Left ventricle myocardium superior (tissue), 1 donor: ENCODE measurements at regions not wholly inside any gene's neighbourhood (a gene's known extent, or its start where the extent isn't known, plus 50 kb on each side); places are given as distances from the start of the nearest gene placed in this dataset.

ENCODE experiments used
- ATAC-seq: fragments of 200-7000 bp; cut with Tn5 transposase; one replicate; pipeline ENCODE4 v1.9.1; 2020; ENCODE audit warnings: mild to moderate bottlenecking, moderate library complexity
- DNase-seq: peaks from one replicate; pipeline ENCODE4 v3.0.0-alpha.2; 2020
- intact Hi-C: fragments of 100-400 bp; cut with micrococcal nuclease; formaldehyde crosslinking; loops from one replicate; pipeline ENCODE4 v1.11.0; 2022
- donor health status: DM: no; HTN: yes; CAD: no; lungs with severe emphysema.

GRCh38 chr2:117055499-117056375 lies 758.8 kb upstream of the DDX18 start:
- ATAC-seq (no peak), DNase-seq (no peak)
- intact Hi-C loops, result no loop called here

GRCh38 chr2:117056376-117056748 lies 758.1 kb upstream of the DDX18 start:
- DNase-seq, result no peak
- no peak for ATAC-seq
- intact Hi-C loops, result no loop called here

DNA sequence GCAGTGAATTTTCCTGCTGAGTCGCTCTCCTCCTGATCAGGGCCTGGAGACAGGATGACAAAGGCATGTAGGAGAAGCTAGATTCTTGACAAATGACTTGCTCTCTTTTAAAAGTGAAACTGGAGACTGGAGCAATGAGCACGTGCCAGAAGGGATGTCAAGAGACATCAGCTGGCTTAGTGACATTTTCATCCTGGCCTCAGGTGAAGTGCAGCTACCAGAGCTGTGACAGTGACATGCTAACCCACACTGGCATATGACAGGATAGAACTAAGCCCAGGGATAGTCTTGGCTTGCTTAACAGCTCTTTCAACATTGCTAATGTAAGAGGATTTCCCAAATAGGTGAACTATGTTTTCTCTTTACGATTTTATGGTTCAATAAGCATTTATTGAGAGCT lies 757.5 kb upstream of the DDX18 start:
- no peak for ATAC-seq
- intact Hi-C loops, result no loop called here
- no peak for DNase-seq

DNA sequence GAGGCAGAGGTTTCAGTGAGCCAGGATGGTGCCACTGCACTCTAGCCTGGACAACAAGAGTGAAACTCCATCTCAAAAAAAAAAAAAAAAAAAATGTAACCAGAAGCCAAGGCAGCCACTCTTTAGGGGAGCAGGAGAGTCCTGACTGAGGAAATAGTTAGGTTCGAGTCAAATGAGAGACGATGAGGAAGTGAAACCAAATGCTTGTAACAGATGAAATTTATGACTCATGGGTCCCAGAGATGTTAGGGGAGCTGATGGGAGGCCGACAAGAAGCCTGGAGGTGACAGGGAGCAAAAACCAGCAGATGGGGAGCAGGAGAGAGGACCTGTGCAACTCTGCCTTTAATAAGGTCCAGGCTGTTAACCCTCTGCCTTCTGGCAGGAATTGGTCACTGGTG lies 756.1 kb upstream of the DDX18 start:
- intact Hi-C loops, result no loop called here
- no peak for DNase-seq

GRCh38 chr2:117064021-117064420 lies 750.5 kb upstream of the DDX18 start:
- ATAC-seq (no peak), DNase-seq (no peak)
- intact Hi-C loops, result no loop called here

More for the DNA sequence above, 756.1 kb upstream of the DDX18 start:
- ATAC-seq, result no peak

DNA sequence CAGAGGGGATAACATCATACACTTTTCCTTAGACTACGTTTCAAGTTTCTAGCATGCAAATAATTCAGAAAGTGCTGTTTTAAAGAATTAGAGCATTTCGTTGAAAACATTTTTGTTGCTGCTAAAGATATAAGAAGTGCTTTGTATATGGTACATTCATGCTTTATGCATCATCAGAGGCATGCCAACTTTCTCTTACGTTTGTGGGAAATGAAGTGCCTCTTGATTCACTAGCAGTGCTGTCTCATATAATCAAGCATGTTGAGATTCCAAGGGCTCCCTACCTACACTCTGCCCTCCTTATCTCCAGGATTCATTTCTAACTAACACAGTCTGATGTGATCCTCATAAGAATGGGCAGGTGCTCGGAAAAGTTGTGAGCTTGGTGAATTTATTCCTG lies 748.6 kb upstream of the DDX18 start:
- no peak for DNase-seq
- intact Hi-C loops, result no loop called here
- no peak for ATAC-seq

GRCh38 chr2:117067900-117068299 lies 746.6 kb upstream of the DDX18 start:
- intact Hi-C loops, result no loop called here
- DNase-seq (no peak), ATAC-seq (no peak)

DNA sequence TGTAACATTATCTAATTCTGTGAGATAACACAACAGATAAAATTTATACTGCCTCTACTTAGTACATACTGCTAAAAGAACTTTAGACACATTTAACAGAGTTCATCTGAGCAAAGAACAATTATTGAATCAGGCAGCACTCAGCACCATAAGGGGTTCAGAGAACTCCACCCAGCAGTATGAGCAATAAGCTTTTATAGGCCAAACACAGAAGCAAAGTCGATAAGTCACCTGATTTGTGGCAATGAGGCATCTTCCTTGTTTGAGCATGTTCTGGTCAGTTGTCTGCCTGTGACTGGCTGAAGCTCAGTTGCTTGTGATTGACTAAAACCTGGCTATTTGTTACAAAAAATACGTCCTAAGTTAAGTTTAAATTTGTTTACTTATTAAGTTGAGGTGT lies 746.1 kb upstream of the DDX18 start:
- no peak for ATAC-seq
- DNase-seq, result no peak
- intact Hi-C loops, result no loop called here

GRCh38 chr2:117071556-117072102 lies 742.9 kb upstream of the DDX18 start:
- ATAC-seq, result no peak
- no peak for DNase-seq
- intact Hi-C loops, result no loop called here

- intact Hi-C loops, result no loop called here
- ATAC-seq, result no peak
- DNase-seq, result no peak
Observed at GRCh38 chr2:117074756-117075155, 739.7 kb upstream of the DDX18 start.

- no peak for DNase-seq
- ATAC-seq, result no peak
- intact Hi-C loops, result no loop called here
Observed at GRCh38 chr2:117085256-117085655, 729.2 kb upstream of the DDX18 start.

DNA sequence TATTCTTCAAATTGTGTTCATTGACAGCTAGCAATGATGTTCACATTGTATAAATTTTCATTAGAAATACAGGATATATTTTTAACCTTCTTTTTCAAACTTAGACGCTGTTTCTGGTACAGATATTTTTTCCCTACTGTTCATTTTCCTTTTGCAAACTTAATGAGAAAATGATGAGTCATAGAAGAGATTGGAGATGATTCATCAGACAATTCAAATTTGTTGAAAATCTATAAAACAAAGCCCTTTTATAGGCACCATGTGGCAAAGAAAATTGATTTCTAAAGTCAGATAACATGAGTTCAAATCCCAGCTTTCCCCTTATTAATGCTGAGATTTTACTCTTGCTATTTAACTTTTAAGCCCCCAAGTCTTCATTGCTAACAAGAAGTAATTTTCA lies 728.8 kb upstream of the DDX18 start:
- DNase-seq, result no peak
- ATAC-seq, result no peak
- intact Hi-C loops, result no loop called here

- DNase-seq (no peak), ATAC-seq (no peak)
Observed at GRCh38 chr2:117086174-117086942, 728.1 kb upstream of the DDX18 start.

DNA sequence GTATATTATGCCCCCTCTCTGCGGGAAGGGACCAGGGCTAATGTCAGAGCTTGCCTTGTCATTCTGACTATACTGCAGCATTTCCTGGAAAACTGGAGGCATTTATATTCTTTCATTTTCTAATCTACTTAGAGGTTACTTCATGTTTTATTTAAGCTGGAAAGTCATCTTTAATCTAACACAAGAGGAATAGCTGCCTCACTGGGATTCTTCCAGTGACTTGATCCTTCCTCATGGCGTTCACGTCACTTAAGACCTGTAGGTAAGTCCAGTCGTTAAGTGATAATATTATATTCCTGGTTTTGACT lies 727.6 kb upstream of the DDX18 start:
- no peak for ATAC-seq
- intact Hi-C loops, result no loop called here
- DNase-seq, result no peak

More at GRCh38 chr2:117086174-117086942, 728.1 kb upstream of the DDX18 start:
- intact Hi-C loops, result no loop called here

GRCh38 chr2:117087535-117088291 lies 726.8 kb upstream of the DDX18 start:
- intact Hi-C loops, result no loop called here
- ATAC-seq, result no peak
- no peak for DNase-seq

DNA sequence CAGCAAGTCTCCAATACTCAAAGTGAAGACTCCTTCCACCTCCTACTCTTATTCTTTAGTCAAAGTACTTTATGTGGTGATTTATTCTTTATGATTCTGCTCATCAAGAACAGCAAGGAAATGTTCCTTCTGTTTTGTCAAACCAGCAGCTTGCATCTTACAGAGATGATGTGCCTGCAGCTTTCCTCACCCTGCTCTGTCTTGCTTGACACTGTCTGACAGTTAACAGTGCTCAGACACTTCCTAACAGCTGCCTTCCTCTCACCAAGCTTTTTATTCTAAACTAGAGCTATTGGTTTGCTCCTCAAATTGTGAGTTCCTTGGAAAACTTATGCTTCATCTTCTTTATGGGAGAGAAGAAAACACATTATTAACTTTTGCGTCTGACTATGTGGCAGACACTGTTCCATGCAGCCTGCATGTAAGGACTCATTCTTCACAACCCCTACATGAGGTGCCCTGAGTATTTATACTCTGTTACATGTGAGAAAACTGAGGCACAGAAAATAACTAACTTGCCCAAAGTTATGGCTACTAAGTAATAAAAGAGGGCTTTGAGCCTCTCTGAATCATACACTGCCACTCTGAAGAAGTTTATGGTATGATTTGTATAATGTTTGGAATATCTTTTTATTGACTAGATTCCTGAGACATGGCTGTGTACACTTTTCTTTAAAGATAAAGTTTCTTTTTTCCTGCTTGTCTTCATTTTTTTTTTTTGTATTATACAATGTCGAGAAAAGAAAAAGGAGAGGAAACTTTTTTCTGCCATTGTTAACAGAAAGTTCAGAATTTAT lies 723.3 kb upstream of the DDX18 start:
- DNase-seq, result no peak
- ATAC-seq, result no peak

DNA sequence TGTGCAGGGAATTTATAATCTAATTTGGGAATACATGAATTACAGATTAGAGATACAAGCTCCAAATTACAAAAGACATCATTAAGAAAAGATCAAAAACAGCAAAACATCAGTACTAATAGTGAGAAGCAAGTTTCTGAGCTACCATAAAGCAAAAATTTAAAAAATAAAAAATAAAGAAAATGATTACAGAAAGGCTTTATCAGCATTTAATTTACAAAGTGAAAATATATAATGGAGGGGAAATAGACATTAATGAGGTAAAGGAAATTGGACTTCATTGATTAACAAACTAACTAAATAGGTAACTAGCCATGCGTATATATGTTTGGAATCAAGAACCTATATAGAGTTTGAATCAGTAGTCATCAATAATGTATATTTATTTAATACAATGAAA lies 712.9 kb upstream of the DDX18 start:
- no peak for ATAC-seq
- intact Hi-C loops, result no loop called here
- DNase-seq, result no peak

More for the DNA sequence above, 723.3 kb upstream of the DDX18 start:
- intact Hi-C loops, result no loop called here

- intact Hi-C loops, result no loop called here
- no peak for DNase-seq
- no peak for ATAC-seq
Observed at GRCh38 chr2:117108741-117109267, 705.7 kb upstream of the DDX18 start.

DNA sequence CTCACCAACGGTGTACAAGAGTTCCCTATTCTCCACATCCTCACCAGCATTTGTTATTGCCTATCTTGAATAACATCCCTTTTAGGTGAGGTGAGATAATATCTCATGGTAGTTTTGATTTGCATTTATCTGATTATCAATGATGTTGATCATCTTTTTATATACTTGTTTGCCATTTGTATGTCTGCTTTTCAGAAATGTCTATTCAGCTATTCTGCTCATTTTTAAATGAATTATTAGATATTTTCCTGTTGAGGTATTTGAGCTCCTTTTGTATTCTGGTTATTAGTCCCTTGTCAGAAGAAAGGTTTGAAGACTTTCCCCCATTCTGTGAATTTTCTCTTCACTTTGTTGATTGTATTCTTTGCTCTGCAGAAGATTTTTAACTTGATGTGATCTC lies 695.5 kb upstream of the DDX18 start:
- no peak for ATAC-seq
- intact Hi-C loops, result no loop called here
- no peak for DNase-seq
